ENCODE measurements at regions not wholly inside any gene's neighbourhood (a gene's known extent, or its start where the extent isn't known, plus 50 kb on each side); places are given as distances from the start of the nearest gene placed in this dataset.

DNA sequence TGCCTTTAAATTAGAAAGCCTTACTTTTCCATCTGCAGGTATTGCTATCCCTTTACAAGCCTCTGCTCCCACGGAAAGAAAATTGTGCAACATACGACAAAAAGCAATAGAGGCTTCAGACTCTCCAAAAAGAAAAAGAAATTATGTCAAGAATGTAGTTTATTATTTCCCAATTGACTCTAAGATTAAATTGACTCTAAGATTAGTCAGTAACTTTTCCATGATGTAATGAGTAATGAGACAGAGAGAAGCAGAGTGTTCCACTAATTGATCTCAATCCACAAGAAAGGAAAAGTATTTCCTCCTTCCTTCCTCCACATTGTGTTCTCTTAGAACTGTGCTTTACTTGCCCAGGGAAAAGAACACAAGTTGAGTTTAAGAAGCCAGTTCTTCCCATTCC, 345.7 kb upstream of the HS3ST1 start:
- DNase-seq (ENCODE audit: low read depth) = no peak

DNA sequence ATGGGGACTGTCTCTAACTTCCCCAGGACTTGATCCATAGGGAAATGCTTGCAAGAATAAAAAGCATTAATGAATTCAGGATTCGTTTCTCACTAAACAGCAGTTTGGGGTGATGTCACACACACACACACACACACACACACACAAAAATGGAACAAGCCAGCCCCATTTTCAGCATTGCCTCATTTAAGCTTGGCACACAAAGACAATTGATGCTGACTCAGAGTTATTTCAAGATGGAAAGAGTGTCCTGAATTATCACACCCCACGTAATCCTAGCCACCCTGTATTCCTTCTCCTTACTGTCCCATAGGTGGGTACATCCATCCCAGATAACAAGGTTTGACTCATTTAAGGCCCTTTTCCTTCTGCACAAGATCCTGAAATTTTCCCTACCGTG, 345.1 kb upstream of the HS3ST1 start:
- no peak for DNase-seq (ENCODE audit: low read depth)

GRCh38 chr4:11769434-11769833, 340.7 kb upstream of the HS3ST1 start:
- DNase-seq (ENCODE audit: low read depth) = no peak

DNA sequence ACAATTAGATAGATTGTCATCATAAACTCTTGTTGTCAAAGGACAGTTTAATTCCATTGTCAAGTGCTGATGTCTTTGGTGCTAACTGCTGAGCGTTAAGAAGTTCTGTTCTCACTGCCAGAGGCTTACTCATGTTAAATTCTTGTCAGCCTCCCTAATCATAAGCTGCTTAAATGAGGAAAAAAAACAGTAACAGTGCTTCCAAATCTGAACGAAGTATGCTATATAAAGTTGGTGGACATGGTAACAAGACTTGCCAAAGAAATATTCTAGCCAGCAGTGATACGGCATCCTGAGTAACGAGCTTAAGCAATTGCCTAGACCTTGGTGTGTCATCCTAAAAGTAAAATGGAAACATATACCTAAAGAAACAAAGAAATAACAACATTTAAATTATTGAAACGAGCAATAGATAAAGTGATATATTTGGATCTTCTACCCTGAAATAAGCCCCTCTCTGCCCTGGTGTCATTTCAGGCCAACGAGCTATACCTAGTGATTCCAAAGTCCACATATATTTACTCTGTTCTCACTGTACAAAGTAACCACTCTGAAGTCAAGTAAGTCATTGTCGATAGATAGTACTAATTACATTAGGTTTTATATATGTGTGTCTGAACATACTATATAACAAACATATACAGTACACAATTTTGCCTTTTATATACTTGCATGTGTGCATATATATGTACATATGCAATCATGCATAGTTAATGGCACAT, 339.7 kb upstream of the HS3ST1 start:
- DNase-seq (ENCODE audit: low read depth) = no peak

DNA sequence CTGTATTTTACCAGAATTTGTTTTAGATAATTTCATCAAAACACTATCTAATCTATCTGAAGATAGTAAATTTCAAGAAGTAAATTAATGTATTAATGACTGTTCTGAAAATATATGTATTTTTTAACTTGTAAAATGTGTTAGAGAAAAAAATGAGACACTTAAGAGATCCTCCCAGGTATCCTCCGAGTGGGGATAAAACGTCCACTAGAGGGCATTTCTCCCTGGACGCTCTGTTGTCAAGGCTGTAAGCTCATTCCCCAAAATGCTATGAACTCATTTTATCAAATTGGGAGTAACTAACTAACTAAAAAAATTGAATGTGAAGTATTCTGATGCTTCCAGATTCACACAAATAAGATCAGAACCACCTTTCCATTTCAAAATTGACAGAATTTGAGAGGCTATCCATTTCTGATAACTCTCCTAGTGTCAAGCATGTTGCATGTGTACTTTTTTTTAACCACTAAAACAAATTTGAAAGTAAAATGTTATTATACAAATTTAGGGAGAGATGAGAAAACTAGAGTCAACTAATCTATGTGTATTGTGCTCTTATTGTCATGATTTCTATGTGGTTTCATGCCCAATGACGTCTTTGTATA, 337.3 kb upstream of the HS3ST1 start:
- peak; percentile 21 for DNase-seq (ENCODE audit: low read depth)

DNA sequence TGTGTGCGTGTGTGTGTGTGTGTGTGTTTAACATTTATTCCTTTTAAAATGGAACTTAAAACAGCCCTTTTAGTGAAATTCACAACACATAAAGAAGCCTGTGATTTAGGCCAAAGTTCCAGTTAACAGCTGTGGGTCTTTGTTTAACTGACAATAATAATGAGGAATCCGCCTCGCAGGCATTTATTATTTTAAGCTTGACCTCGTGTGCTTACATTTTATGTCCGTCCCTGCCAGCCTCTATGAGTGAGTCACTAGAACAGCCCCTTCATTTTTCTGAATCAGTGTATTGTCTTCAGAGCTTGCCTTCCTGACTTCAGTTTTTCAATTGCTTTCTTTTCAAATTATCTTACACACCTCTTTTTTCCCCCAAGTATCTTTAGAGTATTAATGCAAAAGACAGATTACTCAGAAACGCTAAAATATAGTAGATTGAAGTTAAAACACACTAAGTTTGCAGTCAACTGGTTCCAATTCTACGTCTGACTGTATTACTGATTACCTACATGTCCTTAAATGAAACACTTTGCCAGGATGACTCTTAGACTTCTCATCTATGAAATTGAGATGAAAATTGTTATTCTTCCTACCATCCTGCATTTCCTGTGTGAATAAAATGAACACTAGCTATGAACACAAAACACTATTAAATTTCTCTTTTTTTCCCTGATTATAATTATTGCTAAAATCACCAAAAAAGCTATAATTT, 319.6 kb upstream of the HS3ST1 start:
- peak; percentile 73 for DNase-seq (ENCODE audit: low read depth)

GRCh38 chr4:11746734-11747133, 318.0 kb upstream of the HS3ST1 start:
- DNase-seq (ENCODE audit: low read depth) = no peak

DNA sequence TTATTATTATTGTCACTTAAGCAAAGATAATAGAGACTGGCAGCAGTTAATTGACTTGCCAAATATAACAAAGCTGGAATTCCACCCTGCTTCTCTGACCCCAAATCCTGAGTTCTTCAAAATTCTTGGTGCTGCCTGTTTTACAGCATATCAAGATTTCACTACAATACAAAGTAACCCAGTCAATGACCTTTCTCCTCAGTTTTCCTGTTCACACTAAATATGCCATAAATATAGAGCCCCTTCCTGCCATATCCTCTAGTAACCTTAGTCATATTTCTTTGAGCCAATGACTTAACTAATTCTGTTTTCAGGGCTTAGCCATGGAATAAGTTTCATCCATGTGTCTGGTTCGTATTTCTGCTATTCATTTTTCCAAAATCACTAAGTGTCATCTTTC, 315.3 kb upstream of the HS3ST1 start:
- DNase-seq (ENCODE audit: low read depth) = no peak

- DNase-seq (ENCODE audit: low read depth) = no peak
Observed at GRCh38 chr4:11743236-11743635, 314.5 kb upstream of the HS3ST1 start.

GRCh38 chr4:11741190-11741652, 312.5 kb upstream of the HS3ST1 start:
- peak; percentile 42 for DNase-seq (ENCODE audit: low read depth)

GRCh38 chr4:11739992-11740391, 311.3 kb upstream of the HS3ST1 start:
- peak; percentile 25 for DNase-seq (ENCODE audit: low read depth)

- DNase-seq (ENCODE audit: low read depth) = no peak
Observed at GRCh38 chr4:11736978-11737377, 308.3 kb upstream of the HS3ST1 start.

- no peak for DNase-seq (ENCODE audit: low read depth)
Observed at GRCh38 chr4:11735651-11736050, 307.0 kb upstream of the HS3ST1 start.

DNA sequence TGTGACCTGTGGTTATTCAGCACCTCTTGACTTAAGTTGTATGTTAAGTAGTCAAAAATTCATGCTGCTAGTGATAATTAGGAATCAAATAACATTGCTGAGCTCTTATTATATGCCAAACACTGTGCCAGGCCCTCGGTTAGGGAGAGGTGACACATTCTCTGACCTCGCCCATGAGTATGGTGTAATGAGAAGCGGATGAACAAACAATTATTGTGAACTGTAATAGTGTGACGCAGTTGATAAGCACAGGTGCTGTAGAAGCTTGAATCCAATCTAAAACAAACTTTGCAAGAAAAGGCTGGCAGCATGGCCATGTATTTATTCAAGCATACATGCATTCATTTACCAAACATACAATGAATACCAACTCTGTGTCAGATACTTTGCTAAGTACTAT, 303.5 kb upstream of the HS3ST1 start:
- no peak for DNase-seq (ENCODE audit: low read depth)

- no peak for DNase-seq (ENCODE audit: low read depth)
Observed at GRCh38 chr4:11730545-11730944, 301.9 kb upstream of the HS3ST1 start.

GRCh38 chr4:11729548-11729947, 300.9 kb upstream of the HS3ST1 start:
- no peak for DNase-seq (ENCODE audit: low read depth)

- no peak for DNase-seq (ENCODE audit: low read depth)
Observed at GRCh38 chr4:11727903-11728564, 299.3 kb upstream of the HS3ST1 start.

DNA sequence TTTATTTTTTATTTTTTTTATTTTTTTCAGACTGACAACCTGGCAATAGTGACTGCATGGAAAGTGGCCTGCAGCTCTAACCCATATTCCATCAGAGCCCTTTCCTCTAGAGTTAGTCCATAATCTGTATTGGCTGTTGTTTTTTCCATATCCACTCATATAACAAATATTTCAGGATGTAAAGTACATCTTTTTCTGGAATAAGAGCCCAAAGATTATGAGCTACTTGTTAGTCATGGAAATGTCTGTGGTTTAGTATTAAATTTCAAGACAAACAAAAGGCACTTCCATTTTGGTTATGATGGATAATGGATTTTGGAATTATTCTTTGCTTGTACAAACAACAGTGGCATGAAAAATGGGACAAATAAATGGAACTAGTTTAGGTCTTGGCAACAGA, 296.0 kb upstream of the HS3ST1 start:
- DNase-seq (ENCODE audit: low read depth) = peak; percentile 24

- DNase-seq (ENCODE audit: low read depth) = no peak
Observed at GRCh38 chr4:11722223-11722622, 293.5 kb upstream of the HS3ST1 start.

GRCh38 chr4:11720292-11720691, 291.6 kb upstream of the HS3ST1 start:
- DNase-seq (ENCODE audit: low read depth) = peak; percentile 37

DNA sequence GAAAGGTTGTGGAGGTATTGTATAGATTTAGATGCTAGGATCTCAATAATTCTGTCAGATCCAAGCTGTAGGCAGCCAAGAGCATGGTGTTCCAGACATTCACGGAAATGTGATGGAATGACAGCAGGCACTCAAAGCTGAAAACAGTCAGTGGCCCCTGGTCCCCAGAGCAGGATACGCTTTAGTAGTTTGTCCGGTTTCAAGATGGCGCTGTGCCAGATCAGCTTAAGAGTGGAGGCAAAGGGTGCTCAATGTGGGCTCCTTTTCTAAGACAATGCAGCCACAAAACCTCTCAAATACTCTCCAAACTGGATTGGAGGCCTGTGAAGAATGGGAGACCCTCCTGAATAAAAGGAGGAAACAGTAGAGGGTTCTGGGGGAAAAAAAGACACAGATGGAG, 291.2 kb upstream of the HS3ST1 start:
- no peak for DNase-seq (ENCODE audit: low read depth)

DNA sequence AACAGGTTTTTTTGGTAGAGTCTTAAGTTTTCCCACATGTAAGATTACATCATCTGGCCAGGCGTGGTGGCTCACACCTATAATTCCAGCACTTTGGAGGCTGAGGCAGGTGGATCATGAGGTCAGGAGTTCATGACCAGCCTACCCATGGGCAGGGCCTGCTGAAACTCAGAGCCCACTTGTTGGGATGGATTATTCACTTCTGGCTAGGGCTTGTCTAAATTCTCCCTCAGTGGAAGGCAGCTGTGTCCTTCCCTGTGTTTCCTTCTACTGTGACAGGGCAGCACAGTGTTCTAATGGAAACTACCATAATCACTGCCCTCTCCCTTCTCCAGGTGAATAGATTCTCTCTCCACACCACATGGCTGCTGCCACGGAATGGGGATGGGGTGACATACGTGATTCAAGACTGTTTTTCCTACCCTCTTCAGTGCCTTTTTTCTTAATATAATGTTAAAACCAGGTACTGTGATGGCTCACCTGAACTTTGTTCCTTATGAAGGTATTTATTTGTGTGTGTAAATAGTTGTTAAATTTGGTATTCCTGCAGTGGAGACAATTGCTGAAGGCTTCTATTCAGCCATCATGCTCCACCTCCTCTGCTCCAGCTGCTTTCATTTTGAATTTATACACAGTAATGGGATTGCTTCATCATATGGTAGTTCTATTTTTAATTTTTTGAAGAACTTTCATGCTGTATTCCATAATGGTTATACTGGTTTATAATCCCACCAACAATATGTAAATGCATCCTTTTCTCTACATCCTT, 287.2 kb upstream of the HS3ST1 start:
- DNase-seq (ENCODE audit: low read depth) = no peak
